ENCODE measurements at regions not wholly inside any gene's neighbourhood (a gene's known extent, or its start where the extent isn't known, plus 50 kb on each side); places are given as distances from the start of the nearest gene placed in this dataset.

GRCh38 chr1:25134801-25135461 lies 97.4 kb downstream of the SYF2 start:
- no peak for TF ChIP-seq POLR2A (IDR thresholded peaks at IDR 0.05; ENCODE audit: low read depth, low read length)
- no peak for TF ChIP-seq POLR2AphosphoS5 (IDR thresholded peaks at IDR 0.05; ENCODE audit: low read depth, low read length)

Measured in GM12892 (cell line).